Fibroblast of peridontal ligament (primary cell): ENCODE measurements at regions not wholly inside any gene's neighbourhood (a gene's known extent, or its start where the extent isn't known, plus 50 kb on each side); places are given as distances from the start of the nearest gene placed in this dataset.

Experiments used
- DNase-seq: peaks from one replicate; pipeline ENCODE4 v3.0.0-alpha.2; 2010; ENCODE audit errors: extremely low read depth

GRCh38 chr12:40557980-40558379, 134.3 kb upstream of the CNTN1 start:
- DNase-seq, result no peak

- DNase-seq, result no peak
Observed at GRCh38 chr12:40559865-40560264, 132.4 kb upstream of the CNTN1 start.

GRCh38 chr12:40560848-40561247, 131.4 kb upstream of the CNTN1 start:
- DNase-seq, result no peak

GRCh38 chr12:40561395-40561966, 130.8 kb upstream of the CNTN1 start:
- no peak for DNase-seq

- DNase-seq, result no peak
Observed at GRCh38 chr12:40565029-40565633, 127.1 kb upstream of the CNTN1 start.

- DNase-seq, result no peak
Observed at GRCh38 chr12:40566271-40566670, 126.0 kb upstream of the CNTN1 start.

GRCh38 chr12:40569626-40570179, 122.5 kb upstream of the CNTN1 start:
- peak; percentile 51 for DNase-seq

GRCh38 chr12:40573024-40573423, 119.2 kb upstream of the CNTN1 start:
- DNase-seq, result no peak

GRCh38 chr12:40575987-40576386, 116.3 kb upstream of the CNTN1 start:
- DNase-seq, result no peak

GRCh38 chr12:40577834-40578233, 114.4 kb upstream of the CNTN1 start:
- DNase-seq, result no peak

- DNase-seq, result no peak
Observed at GRCh38 chr12:40579687-40580086, 112.6 kb upstream of the CNTN1 start.

GRCh38 chr12:40580346-40580745, 111.9 kb upstream of the CNTN1 start:
- DNase-seq, result no peak

GRCh38 chr12:40581889-40582288, 110.3 kb upstream of the CNTN1 start:
- no peak for DNase-seq

GRCh38 chr12:40583743-40584142, 108.5 kb upstream of the CNTN1 start:
- DNase-seq, result no peak

GRCh38 chr12:40584763-40585162, 107.5 kb upstream of the CNTN1 start:
- no peak for DNase-seq

GRCh38 chr12:40586823-40587222, 105.4 kb upstream of the CNTN1 start:
- no peak for DNase-seq

- DNase-seq, result peak; percentile 10
Observed at GRCh38 chr12:40587421-40587820, 104.8 kb upstream of the CNTN1 start.

- DNase-seq, result no peak
Observed at GRCh38 chr12:40587970-40588369, 104.3 kb upstream of the CNTN1 start.

GRCh38 chr12:40597133-40597532, 95.1 kb upstream of the CNTN1 start:
- no peak for DNase-seq

GRCh38 chr12:40598073-40598472, 94.2 kb upstream of the CNTN1 start:
- DNase-seq, result no peak

- DNase-seq, result no peak
Observed at GRCh38 chr12:40602562-40602961, 89.7 kb upstream of the CNTN1 start.

- no peak for DNase-seq
Observed at GRCh38 chr12:40614923-40615322, 77.3 kb upstream of the CNTN1 start.

GRCh38 chr12:40615590-40615989, 76.6 kb upstream of the CNTN1 start:
- DNase-seq, result no peak
